Esophagus squamous epithelium (tissue), 5 donors: ENCODE measurements at regions not wholly inside any gene's neighbourhood (a gene's known extent, or its start where the extent isn't known, plus 50 kb on each side); places are given as distances from the start of the nearest gene placed in this dataset.

Experiments used
- DNase-seq: peaks from one replicate; lab custom pipeline; 2025; lab: John Stamatoyannopoulos, UW
- H3K27ac ChIP-seq, 4 donors: fragments of 200-600 bp; sonication (generic); one replicate each; pipeline ENCODE4 v1.5.1; 2016 to 2019; ENCODE audit warnings: mild to moderate bottlenecking in 1 of 4
- H3K27me3 ChIP-seq, 4 donors: fragments of 200-600 bp; sonication (generic); 1 replicate in 3 of 4; 2 replicates in 1 of 4; pipeline versions ENCODE4 v1.5.1 to v1.6.0; 2017 to 2021; ENCODE audit warnings: antibody characterized with exemption in 1 of 4
- H3K36me3 ChIP-seq, 3 donors: fragments of 200-600 bp; sonication (generic); one replicate each; pipeline ENCODE4 v1.5.1; 2016 to 2019
- H3K4me1 ChIP-seq, 3 donors: fragments of 200-600 bp; sonication (generic); one replicate each; pipeline ENCODE4 v1.5.1; 2017 to 2019
- H3K4me3 ChIP-seq, 4 donors: fragments of 200-600 bp; sonication (generic); 1 replicate in 3 of 4; 2 replicates in 1 of 4; pipeline ENCODE4 v1.5.1; 2016 to 2019; ENCODE audit warnings: mild to moderate bottlenecking in 2 of 4, moderate library complexity in 1 of 4
- H3K9me3 ChIP-seq, 3 donors: fragments of 200-600 bp; sonication (generic); one replicate each; pipeline ENCODE4 v1.5.1; 2016 to 2019
- POLR2A ChIP-seq, 4 donors: fragments of 450-650 bp; IDR thresholded peaks; one replicate each; pipeline ENCODE4 v1.6.1; 2017; ENCODE audit warnings: antibody characterized with exemption in 4 of 4, mild to moderate bottlenecking in 4 of 4, moderate library complexity in 3 of 4
- WGBS, 2 donors: methylation state at CpG; one replicate each; pipeline ENCODE4 v1.1.5; 2018; 5-methylcytosine and 5-hydroxymethylcytosine counted together
- intact Hi-C: fragments of 100-400 bp; cut with DNase I; formaldehyde crosslinking; loops from one replicate; pipeline ENCODE4 v1.15.0; 2022
- TF ChIP-seq, protein P1 (sequence below), 6 experiments: fragments of 450-650 bp in 4 of 6; fragments of 200-600 bp in 2 of 6; sonication (generic) in 2 of 6; IDR thresholded peaks; one replicate each; pipeline ENCODE4 v1.5.1; 2016 to 2019; ENCODE audit warnings: antibody characterized with exemption in 6 of 6, mild to moderate bottlenecking in 4 of 6, moderate library complexity in 4 of 6
- donor health status: DM: yes; HTN: yes; CAD: no.

GRCh38 chr11:27914080-27914479, 193.9 kb downstream of the KIF18A start:
- DNase-seq: no peak
- H3K27me3 ChIP-seq: peaks cover 0 to 4% (median 0%) of the 10 kb centered on the region in 4 donors
- no peaks in the 10 kb centered on the region for H3K9me3 ChIP-seq
- H3K27ac ChIP-seq: no peak overlapping the region
- H3K36me3 ChIP-seq: no peaks in the 10 kb centered on the region
- intact Hi-C loops: no loop called here
- H3K4me1 ChIP-seq: no peaks in the 10 kb centered on the region
- TF ChIP-seq POLR2A (IDR thresholded peaks at IDR 0.05): no peak
- TF ChIP-seq, protein P1, sequence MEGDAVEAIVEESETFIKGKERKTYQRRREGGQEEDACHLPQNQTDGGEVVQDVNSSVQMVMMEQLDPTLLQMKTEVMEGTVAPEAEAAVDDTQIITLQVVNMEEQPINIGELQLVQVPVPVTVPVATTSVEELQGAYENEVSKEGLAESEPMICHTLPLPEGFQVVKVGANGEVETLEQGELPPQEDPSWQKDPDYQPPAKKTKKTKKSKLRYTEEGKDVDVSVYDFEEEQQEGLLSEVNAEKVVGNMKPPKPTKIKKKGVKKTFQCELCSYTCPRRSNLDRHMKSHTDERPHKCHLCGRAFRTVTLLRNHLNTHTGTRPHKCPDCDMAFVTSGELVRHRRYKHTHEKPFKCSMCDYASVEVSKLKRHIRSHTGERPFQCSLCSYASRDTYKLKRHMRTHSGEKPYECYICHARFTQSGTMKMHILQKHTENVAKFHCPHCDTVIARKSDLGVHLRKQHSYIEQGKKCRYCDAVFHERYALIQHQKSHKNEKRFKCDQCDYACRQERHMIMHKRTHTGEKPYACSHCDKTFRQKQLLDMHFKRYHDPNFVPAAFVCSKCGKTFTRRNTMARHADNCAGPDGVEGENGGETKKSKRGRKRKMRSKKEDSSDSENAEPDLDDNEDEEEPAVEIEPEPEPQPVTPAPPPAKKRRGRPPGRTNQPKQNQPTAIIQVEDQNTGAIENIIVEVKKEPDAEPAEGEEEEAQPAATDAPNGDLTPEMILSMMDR (IDR thresholded peaks at IDR 0.05): no peak
- no peak overlapping the region for H3K4me3 ChIP-seq

GRCh38 chr11:27913650-27914049, 194.3 kb downstream of the KIF18A start:
- no peak for DNase-seq
- Histone ChIP-seq H3K4me3 (no peak overlapping the region), H3K27me3 (peaks cover 0 to 4% (median 0%) of the 10 kb centered on the region in 4 donors), H3K27ac (no peak overlapping the region), H3K36me3 (no peaks in the 10 kb centered on the region), H3K4me1 (no peaks in the 10 kb centered on the region), H3K9me3 (no peaks in the 10 kb centered on the region)
- WGBS, 2 donors: 14 to 63% methylated on average over 1 to 3 of the region's 3 CpGs
- intact Hi-C loops: no loop called here
- TF ChIP-seq, protein P1 (IDR thresholded peaks at IDR 0.05): no peak
- no peak for TF ChIP-seq POLR2A (IDR thresholded peaks at IDR 0.05)

DNA sequence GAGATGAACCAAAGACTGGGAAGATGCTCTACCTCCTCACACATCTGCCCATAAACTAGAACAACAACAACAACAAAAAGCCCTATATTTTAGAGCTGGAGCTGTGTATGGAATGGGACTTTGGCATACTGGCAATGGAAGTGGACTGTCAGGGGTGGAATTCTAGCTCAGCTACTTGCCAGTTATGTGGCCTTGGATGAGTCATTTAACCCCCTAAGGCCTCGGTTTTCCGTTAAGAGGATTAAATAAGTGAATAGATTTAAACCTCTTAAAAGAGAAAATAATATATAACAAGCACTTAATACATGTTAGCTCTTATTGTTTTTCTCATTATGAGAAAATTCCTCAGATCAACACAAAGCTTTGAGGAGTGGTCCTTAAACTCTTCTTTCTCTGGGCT, 195.0 kb downstream of the KIF18A start:
- no peak overlapping the region for H3K4me3 ChIP-seq
- H3K4me1 ChIP-seq: no peaks in the 10 kb centered on the region
- no peak for DNase-seq
- intact Hi-C loops: no loop called here
- TF ChIP-seq, protein P1 (IDR thresholded peaks at IDR 0.05): no peak
- TF ChIP-seq POLR2A (IDR thresholded peaks at IDR 0.05): no peak
- no peaks in the 10 kb centered on the region for H3K36me3 ChIP-seq
- no peaks in the 10 kb centered on the region for H3K9me3 ChIP-seq
- peaks cover 0 to 4% (median 0%) of the 10 kb centered on the region in 4 donors for H3K27me3 ChIP-seq
- 23 to 38% methylated on average over 2 of the region's 2 CpGs for WGBS, 2 donors
- H3K27ac ChIP-seq: no peak overlapping the region

- 68 to 70% methylated on average over 5 of the region's 5 CpGs for WGBS, 2 donors
- Histone ChIP-seq H3K4me1 (no peaks in the 10 kb centered on the region), H3K4me3 (no peak overlapping the region), H3K27ac (no peak overlapping the region), H3K27me3 (peaks cover 0 to 3% (median 0%) of the 10 kb centered on the region in 4 donors), H3K9me3 (no peaks in the 10 kb centered on the region), H3K36me3 (no peaks in the 10 kb centered on the region)
- intact Hi-C loops: no loop called here
- TF ChIP-seq POLR2A (IDR thresholded peaks at IDR 0.05): no peak
- TF ChIP-seq, protein P1 (IDR thresholded peaks at IDR 0.05): no peak
- DNase-seq: no peak
These were observed 197.6 kb downstream of the KIF18A start for GRCh38 chr11:27910186-27910931.

GRCh38 chr11:27909386-27909785, 198.6 kb downstream of the KIF18A start:
- intact Hi-C loops: no loop called here
- Histone ChIP-seq H3K27me3 (no peaks in the 10 kb centered on the region), H3K9me3 (no peaks in the 10 kb centered on the region), H3K27ac (no peak overlapping the region), H3K4me3 (no peak overlapping the region), H3K36me3 (no peaks in the 10 kb centered on the region), H3K4me1 (no peaks in the 10 kb centered on the region)
- DNase-seq: no peak
- TF ChIP-seq, protein P1 (IDR thresholded peaks at IDR 0.05): no peak
- no peak for TF ChIP-seq POLR2A (IDR thresholded peaks at IDR 0.05)
- 61 to 90% methylated on average over 2 of the region's 2 CpGs for WGBS, 2 donors
